Spleen (tissue), 7 donors: ENCODE measurements at regions not wholly inside any gene's neighbourhood (a gene's known extent, or its start where the extent isn't known, plus 50 kb on each side); places are given as distances from the start of the nearest gene placed in this dataset.

Source experiments
- CTCF ChIP-seq, 11 experiments: fragments of 200-600 bp in 7 of 11; fragments of 450-650 bp in 4 of 11; sonication (generic) in 4 of 11; IDR thresholded peaks in 8 of 11; conservative IDR thresholded peaks in 3 of 11; 1 replicate in 7 of 11; 2 replicates in 4 of 11; pipeline versions ENCODE4 v1.4.0 to v1.8.0; 2016 to 2021; ENCODE audit warnings: antibody characterized with exemption in 11 of 11, inconsistent platforms in 4 of 11, mild to moderate bottlenecking in 1 of 11
- POLR2A ChIP-seq, 3 donors: fragments of 450-650 bp; IDR thresholded peaks; one replicate each; pipeline ENCODE4 v1.5.1; 2017; ENCODE audit warnings: antibody characterized with exemption in 3 of 3, mild to moderate bottlenecking in 1 of 3
- POLR2AphosphoS5 ChIP-seq, 3 donors: sonication (generic); formaldehyde crosslinking; IDR thresholded peaks; one replicate each; pipeline ENCODE4 v1.5.1; 2017; ENCODE audit warnings: antibody characterized with exemption in 3 of 3
- donor health status: DM: no; HTN: no; CAD: no; lungs with moderate emphysema.
- donor health status: DM: no; HTN: no; CAD: no.
- donor health status: DM: no; HTN: no; CAD: no.

- no peak for TF ChIP-seq CTCF (IDR thresholded peaks at IDR 0.05 in 8 of 11, conservative IDR thresholded peaks at IDR 0.05 in 3 of 11)
- no peak for TF ChIP-seq POLR2A (IDR thresholded peaks at IDR 0.05)
- TF ChIP-seq POLR2AphosphoS5 (IDR thresholded peaks at IDR 0.05) = no peak
Measured at GRCh38 chr9:80222466-80223169, 650.9 kb downstream of the TLE4 start.
